HuH-7.5 (cell line): ENCODE measurements at regions not wholly inside any gene's neighbourhood (a gene's known extent, or its start where the extent isn't known, plus 50 kb on each side); places are given as distances from the start of the nearest gene placed in this dataset.

Experiments
- DNase-seq: peaks from one replicate; pipeline ENCODE4 v3.0.0; 2011; ENCODE audit warnings: low spot score

- no peak for DNase-seq
These were observed 74.8 kb upstream of the ADAM23 start for GRCh38 chr2:206368484-206368883.

GRCh38 chr2:206368933-206369569 lies 74.3 kb upstream of the ADAM23 start:
- no peak for DNase-seq

GRCh38 chr2:206375956-206376355 lies 67.4 kb upstream of the ADAM23 start:
- no peak for DNase-seq

- DNase-seq, result no peak
These were observed 64.5 kb upstream of the ADAM23 start for GRCh38 chr2:206378835-206379234.

- no peak for DNase-seq
These were observed 64.1 kb upstream of the ADAM23 start for GRCh38 chr2:206379266-206379665.

- no peak for DNase-seq
These were observed 63.4 kb upstream of the ADAM23 start for GRCh38 chr2:206379886-206380285.

- no peak for DNase-seq
These were observed 61.5 kb upstream of the ADAM23 start for GRCh38 chr2:206381881-206382280.

GRCh38 chr2:206383669-206384068 lies 59.7 kb upstream of the ADAM23 start:
- no peak for DNase-seq

GRCh38 chr2:206387808-206388207 lies 55.5 kb upstream of the ADAM23 start:
- DNase-seq, result no peak

- no peak for DNase-seq
These were observed 54.6 kb upstream of the ADAM23 start for GRCh38 chr2:206388698-206389097.

- DNase-seq, result no peak
These were observed 54.2 kb upstream of the ADAM23 start for GRCh38 chr2:206389164-206389563.

GRCh38 chr2:206390181-206390580 lies 53.2 kb upstream of the ADAM23 start:
- no peak for DNase-seq

- peak; percentile 61 for DNase-seq
These were observed 51.2 kb upstream of the ADAM23 start for GRCh38 chr2:206392118-206392517.
